IMR-90 (cell line): ENCODE measurements at regions not wholly inside any gene's neighbourhood (a gene's known extent, or its start where the extent isn't known, plus 50 kb on each side); places are given as distances from the start of the nearest gene placed in this dataset.

Experiments
- ATAC-seq: fragments of 200-7000 bp; cut with Tn5 transposase; 2 replicates; pipeline ENCODE4 v1.9.1; 2020; ENCODE audit warnings: low read depth, mild to moderate bottlenecking, moderate library complexity
- BruUV-seq: library from RNA; stranded (reverse); fragments of 400-500 nt; replicated peaks from 2 replicates; lab custom pipeline; 2021; lab: Mats Ljungman, UMichigan
- CTCF ChIA-PET: fragments of 300-600 bp; formaldehyde crosslinking; extraction: SDS; loops from one replicate; lab custom pipeline; 2021; ENCODE audit warnings: antibody characterized with exemption; lab: Yijun Ruan, JAX
- POLR2A ChIA-PET: fragments of 300-600 bp; sonication (Branson Sonifier 250); formaldehyde crosslinking; loops from one replicate; lab custom pipeline; 2022; ENCODE audit warnings: antibody characterized with exemption; ENCODE audit not compliant: unreplicated experiment; lab: Charles Lee
- DNase-seq: peaks from one replicate; pipeline ENCODE4 v3.0.0; 2013
- H2AFZ ChIP-seq: replicated peaks from 2 replicates; pipeline ENCODE3; 2013; ENCODE audit warnings: low read length, mild to moderate bottlenecking; ENCODE audit not compliant: poor library complexity
- H2AK5ac ChIP-seq: 2 replicates; pipeline ENCODE4 v1.6.1; 2013; ENCODE audit warnings: low read depth, low read length, inconsistent platforms
- H2AK9ac ChIP-seq: replicated peaks from 2 replicates; pipeline ENCODE3; 2013; ENCODE audit warnings: mild to moderate bottlenecking, low read depth, low read length, moderate library complexity; ENCODE audit not compliant: poor library complexity
- H2BK120ac ChIP-seq: 2 replicates; pipeline ENCODE4 v1.6.1; 2013; ENCODE audit warnings: low read depth, low read length, inconsistent platforms
- H2BK15ac ChIP-seq: 3 replicates; pipeline ENCODE4 v1.6.1; 2013; ENCODE audit warnings: low read depth, low read length, inconsistent platforms
- H2BK20ac ChIP-seq: 2 replicates; pipeline ENCODE4 v1.6.1; 2013; ENCODE audit warnings: low read depth, mild to moderate bottlenecking, inconsistent platforms, low read length, moderate library complexity
- H2BK5ac ChIP-seq: 2 replicates; pipeline ENCODE4 v1.6.1; 2013; ENCODE audit warnings: mild to moderate bottlenecking, low read depth, low read length, inconsistent platforms; ENCODE audit not compliant: poor library complexity, severe bottlenecking
- H3K14ac ChIP-seq: replicated peaks from 2 replicates; pipeline ENCODE4 v1.6.1; 2013; ENCODE audit warnings: low read depth, low read length, inconsistent platforms
- H3K18ac ChIP-seq: 2 replicates; pipeline ENCODE4 v1.6.1; 2013; ENCODE audit warnings: low read depth, low read length, control low read depth
- H3K23ac ChIP-seq: 2 replicates; pipeline ENCODE4 v1.6.1; 2013; ENCODE audit warnings: low read depth, low read length, inconsistent platforms
- H3K27ac ChIP-seq: 2 replicates; pipeline ENCODE4 v1.5.1; 2013; ENCODE audit warnings: mild to moderate bottlenecking, control low read depth, low read length; ENCODE audit not compliant: insufficient read depth
- H3K27me3 ChIP-seq: 2 replicates; pipeline ENCODE4 v1.6.1; 2013; ENCODE audit warnings: low read length; ENCODE audit not compliant: control insufficient read depth, insufficient read depth
- H3K36me3 ChIP-seq: 2 replicates; pipeline ENCODE4 v1.6.1; 2013; ENCODE audit warnings: low read length, mixed read lengths; ENCODE audit not compliant: control insufficient read depth, insufficient read depth
- H3K4ac ChIP-seq: 2 replicates; pipeline ENCODE4 v1.6.1; 2013; ENCODE audit warnings: low read depth, low read length, inconsistent platforms
- H3K4me1 ChIP-seq: 2 replicates; pipeline ENCODE4 v1.6.1; 2013; ENCODE audit warnings: low read length, mixed read lengths; ENCODE audit not compliant: control insufficient read depth, insufficient read depth
- H3K4me2 ChIP-seq: 2 replicates; pipeline ENCODE4 v1.6.1; 2013; ENCODE audit warnings: low read depth, mild to moderate bottlenecking, control low read depth, low read length, moderate library complexity
- H3K4me3 ChIP-seq: 2 replicates; pipeline ENCODE4 v1.5.1; 2013; ENCODE audit warnings: low read depth, mild to moderate bottlenecking, control low read depth, low read length, moderate library complexity; ENCODE audit not compliant: insufficient read depth
- H3K56ac ChIP-seq: 2 replicates; pipeline ENCODE4 v1.6.1; 2013; ENCODE audit warnings: low read length, inconsistent platforms; ENCODE audit not compliant: insufficient read depth; ENCODE audit errors: extremely low read depth
- H3K79me1 ChIP-seq, 2 experiments: 2 replicates each; pipeline ENCODE4 v1.6.1; 2013; ENCODE audit warnings: low read length in 2 of 2, inconsistent platforms in 1 of 2, low read depth in 1 of 2
- H3K9ac ChIP-seq: 2 replicates; pipeline ENCODE4 v1.6.1; 2013; ENCODE audit warnings: low read depth, low read length, control low read depth
- H3K9me1 ChIP-seq: 2 replicates; pipeline ENCODE4 v1.6.1; 2013; ENCODE audit warnings: low read length, inconsistent platforms; ENCODE audit not compliant: insufficient read depth
- H3K9me3 ChIP-seq: 2 replicates; pipeline ENCODE4 v1.6.1; 2013; ENCODE audit warnings: low read length; ENCODE audit not compliant: control insufficient read depth, insufficient read depth
- H4K20me1 ChIP-seq: 2 replicates; pipeline ENCODE4 v1.6.1; 2013; ENCODE audit warnings: low read length, inconsistent platforms; ENCODE audit not compliant: insufficient read depth
- H4K5ac ChIP-seq: 2 replicates; pipeline ENCODE4 v1.6.1; 2013; ENCODE audit warnings: mild to moderate bottlenecking, low read depth, low read length, control low read depth
- H4K8ac ChIP-seq, 2 experiments: 2 replicates each; pipeline ENCODE4 v1.6.1; 2013; ENCODE audit warnings: low read depth in 2 of 2, low read length in 2 of 2, control low read depth in 1 of 2, inconsistent platforms in 1 of 2
- H4K91ac ChIP-seq: 2 replicates; pipeline ENCODE4 v1.6.1; 2013; ENCODE audit warnings: low read depth, low read length, inconsistent platforms; ENCODE audit not compliant: insufficient read depth
- BHLHE40 ChIP-seq: fragments of 150-350 bp; IDR thresholded peaks from 2 replicates; pipeline ENCODE4 v1.6.1; 2016; ENCODE audit warnings: mild to moderate bottlenecking, low read depth, low read length
- CEBPB ChIP-seq: IDR thresholded peaks from 2 replicates; pipeline ENCODE4 v1.6.1; 2012; ENCODE audit warnings: low read depth, low read length, improper control_type of control experiment
- CHD1 ChIP-seq: IDR thresholded peaks from 2 replicates; pipeline ENCODE4 v1.6.1; 2012; ENCODE audit warnings: low read depth, low read length, improper control_type of control experiment
- CTCF ChIP-seq: conservative IDR thresholded peaks from 2 replicates; pipeline ENCODE4 v1.5.1; 2012; ENCODE audit warnings: mild to moderate bottlenecking, low read depth, low read length, improper control_type of control experiment
- ELK1 ChIP-seq: fragments of 150-350 bp; IDR thresholded peaks from 2 replicates; pipeline ENCODE4 v1.6.1; 2016; ENCODE audit warnings: low read depth, mild to moderate bottlenecking, low read length, moderate library complexity, borderline replicate concordance
- FOS ChIP-seq: fragments of 150-350 bp; IDR thresholded peaks from 2 replicates; pipeline ENCODE4 v1.6.1; 2016; ENCODE audit warnings: low read depth, low read length
- MAFK ChIP-seq: IDR thresholded peaks from 2 replicates; pipeline ENCODE4 v1.6.1; 2012; ENCODE audit warnings: low read depth, low read length, improper control_type of control experiment
- MAZ ChIP-seq: IDR thresholded peaks from 2 replicates; pipeline ENCODE4 v1.6.1; 2012; ENCODE audit warnings: low read depth, mild to moderate bottlenecking, low read length, improper control_type of control experiment, moderate library complexity, borderline replicate concordance
- MXI1 ChIP-seq: IDR thresholded peaks from 2 replicates; pipeline ENCODE4 v1.6.1; 2012; ENCODE audit warnings: low read depth, mild to moderate bottlenecking, low read length, moderate library complexity, borderline replicate concordance
- NFE2L2 ChIP-seq: fragments of 150-350 bp; IDR thresholded peaks from 2 replicates; pipeline ENCODE4 v1.6.1; 2016; ENCODE audit warnings: low read depth, mild to moderate bottlenecking, low read length
- POLR2A ChIP-seq: IDR thresholded peaks from 2 replicates; pipeline ENCODE4 v1.6.1; 2012; ENCODE audit warnings: mild to moderate bottlenecking, low read depth, low read length
- RAD21 ChIP-seq: IDR thresholded peaks from 2 replicates; pipeline ENCODE4 v1.6.1; 2012; ENCODE audit warnings: low read length, improper control_type of control experiment
- RCOR1 ChIP-seq: IDR thresholded peaks from 2 replicates; pipeline ENCODE4 v1.6.1; 2012; ENCODE audit warnings: mild to moderate bottlenecking, low read length, improper control_type of control experiment; ENCODE audit not compliant: insufficient replicate concordance
- RFX5 ChIP-seq: IDR thresholded peaks from 2 replicates; pipeline ENCODE4 v1.8.0; 2012; ENCODE audit warnings: low read depth, mild to moderate bottlenecking, low read length, moderate library complexity
- SMC3 ChIP-seq: fragments of 150-350 bp; IDR thresholded peaks from 2 replicates; pipeline ENCODE4 v1.6.1; 2016; ENCODE audit warnings: low read depth, mild to moderate bottlenecking, antibody characterized with exemption, low read length, moderate library complexity
- USF2 ChIP-seq: fragments of 150-350 bp; IDR thresholded peaks from 2 replicates; pipeline ENCODE4 v1.6.1; 2017; ENCODE audit warnings: mild to moderate bottlenecking, antibody characterized with exemption, low read length, low read depth
- WGBS, 2 experiments: methylation state at CpG; one replicate each; pipeline versions ENCODE4 v1.1.5 to v1.1.7; 2013; ENCODE audit warnings: missing lambda C conversion rate in 2 of 2; ENCODE audit not compliant: insufficient read length in 1 of 2; ENCODE audit errors: extremely low coverage in 2 of 2; 5-methylcytosine and 5-hydroxymethylcytosine counted together
- dilution Hi-C: fragments of 300-500 bp; cut with HindIII; formaldehyde crosslinking; loops from one replicate; pipeline ENCODE4 v1.14.3; 2018; ENCODE audit warnings: low sequenced_read_pairs; ENCODE audit not compliant: unreplicated experiment
- in situ Hi-C: fragments of 300-500 bp; cut with MboI; formaldehyde crosslinking; loops from 3 replicates; pipeline ENCODE4 v1.14.3; 2019; ENCODE audit warnings: low sequenced_read_pairs, inconsistent platforms, mixed read lengths
- intact Hi-C: fragments of 100-400 bp; cut with micrococcal nuclease; formaldehyde crosslinking; loops from 2 replicates; pipeline ENCODE4 v1.10.0; 2022

- Histone ChIP-seq H3K27ac (no peak overlapping the region), H2BK20ac (no peak overlapping the region), H4K8ac (no peak overlapping the region), H2BK15ac (no peak overlapping the region), H2AFZ (no peak overlapping the region), H2AK9ac (no peak overlapping the region), H3K79me1 (no peaks in the 10 kb centered on the region), H3K4me3 (no peak overlapping the region), H3K27me3 (peaks cover 50% of the 10 kb centered on the region), H2BK120ac (no peak overlapping the region), H2AK5ac (no peak overlapping the region), H3K23ac (no peak overlapping the region), H2BK5ac (no peak overlapping the region), H4K91ac (no peak overlapping the region), H4K20me1 (no peaks in the 10 kb centered on the region), H4K5ac (no peak overlapping the region), H3K4ac (no peak overlapping the region), H3K56ac (no peak overlapping the region), H3K36me3 (no peaks in the 10 kb centered on the region), H3K9me1 (no peaks in the 10 kb centered on the region), H3K4me2 (no peak overlapping the region), H3K18ac (no peak overlapping the region), H3K4me1 (0 out of 2 replicates have a peak, but pooled peaks cover 1% of the 10 kb centered on the region), H3K14ac (no peak overlapping the region), H3K9me3 (peaks cover 14% of the 10 kb centered on the region), H3K9ac (no peak overlapping the region)
- DNase-seq (no peak), ATAC-seq (no peak)
- 78% methylated on average over 7 of the region's 12 CpGs; no CpG with 5 or more reads in 1 of the 2 experiments for WGBS, 2 experiments
- ChIA-PET POLR2A (no interaction called here), CTCF (no interaction called here)
- dilution Hi-C loops (no loop called here), in situ Hi-C loops (loop anchor here (25.0 kb wide), 1 partner anchor 188 kb away; no protein-coding TSS in a partner anchor), intact Hi-C loops (loop anchor here (10.0 kb wide), 1 partner anchor 515 kb away; no protein-coding TSS in a partner anchor)
- no TSS peak for BruUV-seq
- TF ChIP-seq CTCF (no peak), POLR2A (no peak), CEBPB (no peak), MXI1 (no peak), SMC3 (no peak), CHD1 (no peak), NFE2L2 (no peak), MAFK (no peak), ELK1 (no peak), RAD21 (no peak), MAZ (no peak), FOS (no peak), BHLHE40 (no peak), USF2 (no peak), RCOR1 (no peak), RFX5 (no peak)
Measured at GRCh38 chr2:38500283-38500634, 102.5 kb downstream of the HNRNPLL start.
